Heart left ventricle (tissue), 13 donors: ENCODE measurements at regions not wholly inside any gene's neighbourhood (a gene's known extent, or its start where the extent isn't known, plus 50 kb on each side); places are given as distances from the start of the nearest gene placed in this dataset.

Experiments used
- POLR2A ChIP-seq, 2 donors: fragments of 450-650 bp; IDR thresholded peaks; one replicate each; pipeline ENCODE4 v1.6.1; 2017; ENCODE audit warnings: antibody characterized with exemption in 2 of 2, mild to moderate bottlenecking in 2 of 2, moderate library complexity in 2 of 2
- TF ChIP-seq, protein P1 (sequence below), 12 donors: fragments of 200-600 bp; sonication (generic) in 4 of 12; IDR thresholded peaks; one replicate each; pipeline versions ENCODE4 v1.5.0 to v1.8.0; 2018 to 2022; ENCODE audit warnings: antibody characterized with exemption in 12 of 12, mild to moderate bottlenecking in 5 of 12
- donor health status: ischemic (EF 13 %, LVEDD 7.1; RV severe dilation, severe dysfunction).
- donor health status: DM: no; HTN: yes; CAD: no.
- donor health status: DM: no; HTN: no; CAD: no.
- donor health status: ischemic (EF 25% LVEDD 6.9; RV normal size, moderate dysfunction).
- donor health status: ischemic (EF 25% LVEDD 5.7; RV mildly dilated, moderate dysfunction).
- donor health status: ischemic (EF 35%, LVEDD 5.7; RV mildly dilated, moderate dysfunction).
- donor health status: nonischemic (EF 11% LVEDD 7.7; RV severe dilation, severe dysfunction).
- donor health status: DM: yes; HTN: yes; CAD: no.
- donor health status: PGD.
- donor health status: ischemic (EF 29% LVEDD 5.4; RV normal size, mild dysfunction).
- donor health status: nonischemic (EF 23%, LVEDD 6.1; RV moderate dilation, normal function).

GRCh38 chr4:14348506-14348905 lies 653.8 kb upstream of the CPEB2 start:
- TF ChIP-seq POLR2A (IDR thresholded peaks at IDR 0.05): no peak
- TF ChIP-seq, protein P1, sequence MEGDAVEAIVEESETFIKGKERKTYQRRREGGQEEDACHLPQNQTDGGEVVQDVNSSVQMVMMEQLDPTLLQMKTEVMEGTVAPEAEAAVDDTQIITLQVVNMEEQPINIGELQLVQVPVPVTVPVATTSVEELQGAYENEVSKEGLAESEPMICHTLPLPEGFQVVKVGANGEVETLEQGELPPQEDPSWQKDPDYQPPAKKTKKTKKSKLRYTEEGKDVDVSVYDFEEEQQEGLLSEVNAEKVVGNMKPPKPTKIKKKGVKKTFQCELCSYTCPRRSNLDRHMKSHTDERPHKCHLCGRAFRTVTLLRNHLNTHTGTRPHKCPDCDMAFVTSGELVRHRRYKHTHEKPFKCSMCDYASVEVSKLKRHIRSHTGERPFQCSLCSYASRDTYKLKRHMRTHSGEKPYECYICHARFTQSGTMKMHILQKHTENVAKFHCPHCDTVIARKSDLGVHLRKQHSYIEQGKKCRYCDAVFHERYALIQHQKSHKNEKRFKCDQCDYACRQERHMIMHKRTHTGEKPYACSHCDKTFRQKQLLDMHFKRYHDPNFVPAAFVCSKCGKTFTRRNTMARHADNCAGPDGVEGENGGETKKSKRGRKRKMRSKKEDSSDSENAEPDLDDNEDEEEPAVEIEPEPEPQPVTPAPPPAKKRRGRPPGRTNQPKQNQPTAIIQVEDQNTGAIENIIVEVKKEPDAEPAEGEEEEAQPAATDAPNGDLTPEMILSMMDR (IDR thresholded peaks at IDR 0.05): no peak
